PFSK-1 (cell line): ENCODE measurements at regions not wholly inside any gene's neighbourhood (a gene's known extent, or its start where the extent isn't known, plus 50 kb on each side); places are given as distances from the start of the nearest gene placed in this dataset.

Source experiments
- POLR2AphosphoS5 ChIP-seq: IDR thresholded peaks from 2 replicates; pipeline ENCODE4 v1.6.1; 2012; ENCODE audit warnings: low read depth, mild to moderate bottlenecking, control low read depth, low read length, moderate library complexity
- SIN3A ChIP-seq: IDR thresholded peaks from 2 replicates; pipeline ENCODE4 v1.6.1; 2012; ENCODE audit warnings: mild to moderate bottlenecking, low read length, moderate library complexity, borderline replicate concordance; ENCODE audit not compliant: insufficient read depth
- TAF1 ChIP-seq: IDR thresholded peaks from 2 replicates; pipeline ENCODE4 v1.6.1; 2012; ENCODE audit warnings: low read length, control low read depth, borderline replicate concordance; ENCODE audit not compliant: insufficient read depth

- no peak for TF ChIP-seq TAF1
- no peak for TF ChIP-seq POLR2AphosphoS5
- no peak for TF ChIP-seq SIN3A
Observed at GRCh38 chr5:163687414-163687813, 182.0 kb downstream of the MAT2B start.
